Gastroesophageal sphincter (tissue), 4 donors: ENCODE measurements at regions not wholly inside any gene's neighbourhood (a gene's known extent, or its start where the extent isn't known, plus 50 kb on each side); places are given as distances from the start of the nearest gene placed in this dataset.
"Not testable (repeated sequence)": the region's sequence is repeated elsewhere in the genome, so short reads cannot be mapped to it uniquely, and the experiment has no call there.

ENCODE experiments used
- ATAC-seq: fragments of 150-250 bp; one replicate; pipeline ENCODE4 v1.9.1; 2016; ENCODE audit warnings: mild to moderate bottlenecking, moderate library complexity
- H3K27ac ChIP-seq, 4 donors: fragments of 200-600 bp; sonication (generic) in 3 of 4; 1 replicate in 3 of 4; 2 replicates in 1 of 4; pipeline ENCODE4 v1.5.1; 2016 to 2019
- H3K27me3 ChIP-seq: fragments of 200-600 bp; sonication (generic); one replicate; pipeline ENCODE4 v1.5.1; 2019
- H3K36me3 ChIP-seq, 2 donors: fragments of 200-600 bp; sonication (generic); one replicate each; pipeline ENCODE4 v1.5.1; 2019; ENCODE audit warnings: control low read depth in 1 of 2
- H3K4me1 ChIP-seq, 3 donors: fragments of 200-600 bp; sonication (generic); 1 replicate in 2 of 3; 2 replicates in 1 of 3; pipeline ENCODE4 v1.5.1; 2016 to 2019; ENCODE audit warnings: control low read depth in 2 of 3
- H3K4me3 ChIP-seq, 2 donors: fragments of 200-600 bp; sonication (generic); one replicate each; pipeline ENCODE4 v1.5.1; 2019; ENCODE audit warnings: mild to moderate bottlenecking in 1 of 2, moderate library complexity in 1 of 2
- H3K9me3 ChIP-seq, 3 donors: fragments of 200-600 bp; sonication (generic); one replicate each; pipeline ENCODE4 v1.5.1; 2017 to 2019; ENCODE audit warnings: control low read depth in 2 of 3
- CTCF ChIP-seq, 4 experiments: fragments of 200-600 bp in 2 of 4; fragments of 450-650 bp in 2 of 4; sonication (generic) in 1 of 4; IDR thresholded peaks; one replicate each; pipeline ENCODE4 v1.5.1; 2017 to 2019; ENCODE audit warnings: antibody characterized with exemption in 4 of 4, mild to moderate bottlenecking in 2 of 4, moderate library complexity in 2 of 4
- EP300 ChIP-seq: sonication (generic); formaldehyde crosslinking; IDR thresholded peaks from one replicate; pipeline ENCODE4 v1.6.1; 2017; ENCODE audit warnings: antibody characterized with exemption, mild to moderate bottlenecking
- POLR2A ChIP-seq, 2 donors: fragments of 450-650 bp; IDR thresholded peaks; one replicate each; pipeline ENCODE4 v1.6.1; 2017; ENCODE audit warnings: antibody characterized with exemption in 2 of 2, mild to moderate bottlenecking in 2 of 2, moderate library complexity in 1 of 2
- POLR2AphosphoS5 ChIP-seq: sonication (generic); formaldehyde crosslinking; IDR thresholded peaks from one replicate; pipeline ENCODE4 v1.6.1; 2017; ENCODE audit warnings: antibody characterized with exemption
- WGBS, 2 donors: methylation state at CpG; one replicate each; pipeline ENCODE4 v1.1.5; 2018; ENCODE audit warnings: low coverage in 1 of 2; 5-methylcytosine and 5-hydroxymethylcytosine counted together

- no peak for TF ChIP-seq POLR2AphosphoS5
- 73 to 94% methylated on average over 6 of the region's 11 CpGs for WGBS, 2 donors
- Histone ChIP-seq H3K27me3 (no peaks in the 10 kb centered on the region), H3K4me3 (no peak overlapping the region), H3K36me3 (no peaks in the 10 kb centered on the region), H3K4me1 (no peaks in the 10 kb centered on the region), H3K27ac (no peak overlapping the region), H3K9me3 (no peaks in the 10 kb centered on the region)
- ATAC-seq = no peak
Observed at GRCh38 chr15:95068701-95069521, 837.5 kb downstream of the MCTP2 start.

GRCh38 chr15:95075792-95076677, 844.7 kb downstream of the MCTP2 start:
- TF ChIP-seq POLR2A (IDR thresholded peaks at IDR 0.05) (no peak), CTCF (IDR thresholded peaks at IDR 0.05) (no peak), POLR2AphosphoS5 (no peak), EP300 (no peak)
- Histone ChIP-seq H3K36me3 (no peaks in the 10 kb centered on the region), H3K27me3 (no peaks in the 10 kb centered on the region), H3K9me3 (no peaks in the 10 kb centered on the region), H3K4me1 (no peaks in the 10 kb centered on the region), H3K4me3 (no peak overlapping the region), H3K27ac (no peak overlapping the region)
- ATAC-seq = no peak
- 70 to 80% methylated on average over 11 to 12 of the region's 13 CpGs for WGBS, 2 donors

- Histone ChIP-seq H3K4me3 (no peak overlapping the region), H3K27me3 (no peaks in the 10 kb centered on the region), H3K36me3 (no peaks in the 10 kb centered on the region), H3K27ac (no peak overlapping the region), H3K4me1 (no peaks in the 10 kb centered on the region), H3K9me3 (no peaks in the 10 kb centered on the region)
- no peak for TF ChIP-seq EP300
- TF ChIP-seq CTCF (IDR thresholded peaks at IDR 0.05) = no peak
- no peak for TF ChIP-seq POLR2AphosphoS5
- no peak for TF ChIP-seq POLR2A (IDR thresholded peaks at IDR 0.05)
- ATAC-seq = no peak
Observed at GRCh38 chr15:95076678-95076990, 845.3 kb downstream of the MCTP2 start.

GRCh38 chr15:95078003-95078402, 846.6 kb downstream of the MCTP2 start:
- Histone ChIP-seq H3K36me3 (no peaks in the 10 kb centered on the region), H3K27me3 (no peaks in the 10 kb centered on the region), H3K4me3 (no peak overlapping the region), H3K9me3 (no peaks in the 10 kb centered on the region), H3K4me1 (no peaks in the 10 kb centered on the region), H3K27ac (no peak overlapping the region)
- no peak for TF ChIP-seq CTCF (IDR thresholded peaks at IDR 0.05)
- no peak for TF ChIP-seq EP300
- no peak for TF ChIP-seq POLR2A (IDR thresholded peaks at IDR 0.05)
- no peak for TF ChIP-seq POLR2AphosphoS5
- ATAC-seq = no peak
- WGBS, 2 donors = 25 to 60% methylated on average over 2 of the region's 2 CpGs

GRCh38 chr15:95080228-95080627, 848.9 kb downstream of the MCTP2 start:
- 92 to 100% methylated on average over 1 of the region's 1 CpG for WGBS, 2 donors
- ATAC-seq = not testable (repeated sequence)

GRCh38 chr15:95085056-95085455, 853.7 kb downstream of the MCTP2 start:
- Histone ChIP-seq H3K9me3 (no peaks in the 10 kb centered on the region), H3K4me3 (no peak overlapping the region), H3K27me3 (no peaks in the 10 kb centered on the region), H3K4me1 (no peaks in the 10 kb centered on the region), H3K36me3 (no peaks in the 10 kb centered on the region), H3K27ac (no peak overlapping the region)
- TF ChIP-seq POLR2AphosphoS5 (no peak), EP300 (no peak), CTCF (IDR thresholded peaks at IDR 0.05) (no peak), POLR2A (IDR thresholded peaks at IDR 0.05) (no peak)
- ATAC-seq = no peak
- 77% methylated on average over 1 of the region's 1 CpG; no CpG with 5 or more reads in 1 of the 2 donors for WGBS, 2 donors

More at GRCh38 chr15:95080228-95080627, 848.9 kb downstream of the MCTP2 start:
- not testable (repeated sequence) for H3K4me3 ChIP-seq, H3K27me3 ChIP-seq, H3K27ac ChIP-seq, H3K4me1 ChIP-seq, H3K9me3 ChIP-seq, H3K36me3 ChIP-seq
